DMS53 (cell line): ENCODE measurements at regions not wholly inside any gene's neighbourhood (a gene's known extent, or its start where the extent isn't known, plus 50 kb on each side); places are given as distances from the start of the nearest gene placed in this dataset.

ENCODE experiments used
- DNase-seq: peaks from one replicate; lab custom pipeline; 2025; lab: John Stamatoyannopoulos, UW

- DNase-seq: no peak
These were observed 1046.7 kb upstream of the MAP3K7 start for GRCh38 chr6:91633374-91634111.

- DNase-seq: no peak
These were observed 1045.4 kb upstream of the MAP3K7 start for GRCh38 chr6:91632308-91632707.

GRCh38 chr6:91631227-91631626 is 1044.4 kb upstream of the MAP3K7 start:
- no peak for DNase-seq

GRCh38 chr6:91626911-91627310 is 1040.0 kb upstream of the MAP3K7 start:
- DNase-seq: peak; percentile 41

GRCh38 chr6:91613481-91613880 is 1026.6 kb upstream of the MAP3K7 start:
- DNase-seq: no peak

GRCh38 chr6:91611190-91611589 is 1024.3 kb upstream of the MAP3K7 start:
- no peak for DNase-seq

GRCh38 chr6:91608428-91608827 is 1021.6 kb upstream of the MAP3K7 start:
- DNase-seq: no peak

- DNase-seq: peak; percentile 26
These were observed 1019.5 kb upstream of the MAP3K7 start for GRCh38 chr6:91606148-91606901.

GRCh38 chr6:91600561-91600960 is 1013.7 kb upstream of the MAP3K7 start:
- no peak for DNase-seq

GRCh38 chr6:91590191-91590590 is 1003.3 kb upstream of the MAP3K7 start:
- DNase-seq: no peak

- no peak for DNase-seq
These were observed 993.8 kb upstream of the MAP3K7 start for GRCh38 chr6:91580635-91581034.

GRCh38 chr6:91575032-91575431 is 988.2 kb upstream of the MAP3K7 start:
- no peak for DNase-seq

GRCh38 chr6:91573826-91574416 is 987.0 kb upstream of the MAP3K7 start:
- no peak for DNase-seq

- DNase-seq: no peak
These were observed 986.0 kb upstream of the MAP3K7 start for GRCh38 chr6:91572878-91573277.

- DNase-seq: peak; percentile 4
These were observed 982.2 kb upstream of the MAP3K7 start for GRCh38 chr6:91569071-91569470.

- DNase-seq: no peak
These were observed 979.6 kb upstream of the MAP3K7 start for GRCh38 chr6:91566467-91566866.

GRCh38 chr6:91565207-91565606 is 978.3 kb upstream of the MAP3K7 start:
- DNase-seq: no peak

GRCh38 chr6:91562955-91563354 is 976.1 kb upstream of the MAP3K7 start:
- no peak for DNase-seq

- DNase-seq: no peak
These were observed 973.5 kb upstream of the MAP3K7 start for GRCh38 chr6:91560409-91560808.

GRCh38 chr6:91540902-91541301 is 954.0 kb upstream of the MAP3K7 start:
- DNase-seq: no peak

- no peak for DNase-seq
These were observed 952.6 kb upstream of the MAP3K7 start for GRCh38 chr6:91539456-91539855.

GRCh38 chr6:91538622-91539021 is 951.8 kb upstream of the MAP3K7 start:
- DNase-seq: peak; percentile 5

- peak; percentile 13 for DNase-seq
These were observed 947.7 kb upstream of the MAP3K7 start for GRCh38 chr6:91534614-91535013.
